NCI-H1105 (cell line): ENCODE measurements at regions not wholly inside any gene's neighbourhood (a gene's known extent, or its start where the extent isn't known, plus 50 kb on each side); places are given as distances from the start of the nearest gene placed in this dataset.
"Not testable (repeated sequence)": the region's sequence is repeated elsewhere in the genome, so short reads cannot be mapped to it uniquely, and the experiment has no call there.

Experiments
- DNase-seq: peaks from one replicate; lab custom pipeline; 2025; lab: John Stamatoyannopoulos, UW

DNA sequence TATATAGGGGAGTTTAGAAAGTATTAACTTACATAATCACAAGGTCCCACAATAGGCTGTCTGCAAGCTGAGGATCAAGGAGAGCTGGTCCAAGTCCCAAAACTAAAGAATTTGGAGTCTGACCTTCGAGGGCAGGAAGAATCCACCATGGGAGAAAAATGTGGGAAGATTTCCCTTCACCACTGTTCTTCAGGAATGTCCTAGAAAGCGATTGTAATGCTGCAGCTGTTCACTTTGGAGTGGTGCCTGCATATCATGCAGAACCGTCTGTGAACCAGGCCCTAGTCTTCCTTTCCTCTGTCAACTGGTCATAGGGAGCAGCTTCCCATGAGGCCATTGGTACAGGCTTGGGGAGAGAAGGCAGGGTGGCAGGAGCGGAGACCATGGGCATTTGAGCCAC, 497.9 kb upstream of the ARPP21 start:
- DNase-seq, result no peak

DNA sequence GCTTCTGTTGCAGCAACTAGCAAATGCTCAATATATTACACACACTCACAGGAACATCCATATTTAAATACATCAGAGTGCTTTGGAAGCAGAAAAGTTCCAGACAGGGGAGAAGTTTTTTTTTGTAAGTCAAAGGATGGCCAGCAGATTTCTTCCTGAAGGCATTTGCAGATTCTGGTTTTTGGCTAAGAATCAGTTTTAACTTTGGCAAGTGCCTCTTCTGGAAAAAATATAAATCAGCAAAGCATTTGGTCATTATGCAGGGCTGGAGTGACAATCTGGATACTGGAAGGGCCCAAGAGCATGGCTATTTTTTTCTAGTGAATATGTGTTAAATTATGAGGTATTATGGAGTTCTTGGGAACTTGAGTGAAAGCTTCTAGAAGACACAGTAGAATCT, 495.3 kb upstream of the ARPP21 start:
- no peak for DNase-seq

DNA sequence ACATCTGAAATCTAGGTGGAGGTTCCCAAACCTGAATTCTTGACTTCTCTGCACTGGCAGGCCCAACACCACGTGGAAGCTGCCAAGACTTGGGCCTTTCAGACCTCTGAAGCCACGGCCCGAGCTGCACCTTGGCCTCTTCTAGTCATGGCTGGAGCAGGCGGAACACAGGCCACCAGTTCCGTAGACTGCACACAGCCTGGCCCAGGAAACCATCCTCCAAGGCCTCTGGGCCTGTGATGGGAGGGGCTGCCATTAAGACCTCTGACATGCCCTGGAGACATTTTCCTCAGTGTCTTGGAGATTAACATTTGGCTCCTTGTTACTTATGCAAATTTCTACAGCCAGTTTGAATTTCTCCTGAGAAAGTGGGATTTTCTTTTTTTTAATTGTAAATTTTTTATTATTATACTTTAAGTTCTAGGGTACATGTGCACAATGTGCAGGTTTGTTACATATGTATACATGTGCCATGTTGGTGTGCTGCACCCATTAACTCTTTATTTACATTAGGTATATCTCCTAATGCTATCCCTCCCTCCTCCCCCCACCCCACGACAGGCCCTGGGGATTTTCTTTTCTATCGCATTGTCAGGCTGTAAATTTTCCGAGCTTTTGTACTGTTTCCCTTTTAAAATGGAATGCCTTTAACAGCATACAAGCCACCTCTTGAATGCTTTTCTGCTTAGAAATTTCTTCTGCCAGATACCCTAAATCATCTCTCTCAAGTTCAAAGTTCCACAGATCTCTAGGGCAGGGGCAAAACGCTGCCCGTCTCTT, 492.9 kb upstream of the ARPP21 start:
- not testable (repeated sequence) for DNase-seq

DNA sequence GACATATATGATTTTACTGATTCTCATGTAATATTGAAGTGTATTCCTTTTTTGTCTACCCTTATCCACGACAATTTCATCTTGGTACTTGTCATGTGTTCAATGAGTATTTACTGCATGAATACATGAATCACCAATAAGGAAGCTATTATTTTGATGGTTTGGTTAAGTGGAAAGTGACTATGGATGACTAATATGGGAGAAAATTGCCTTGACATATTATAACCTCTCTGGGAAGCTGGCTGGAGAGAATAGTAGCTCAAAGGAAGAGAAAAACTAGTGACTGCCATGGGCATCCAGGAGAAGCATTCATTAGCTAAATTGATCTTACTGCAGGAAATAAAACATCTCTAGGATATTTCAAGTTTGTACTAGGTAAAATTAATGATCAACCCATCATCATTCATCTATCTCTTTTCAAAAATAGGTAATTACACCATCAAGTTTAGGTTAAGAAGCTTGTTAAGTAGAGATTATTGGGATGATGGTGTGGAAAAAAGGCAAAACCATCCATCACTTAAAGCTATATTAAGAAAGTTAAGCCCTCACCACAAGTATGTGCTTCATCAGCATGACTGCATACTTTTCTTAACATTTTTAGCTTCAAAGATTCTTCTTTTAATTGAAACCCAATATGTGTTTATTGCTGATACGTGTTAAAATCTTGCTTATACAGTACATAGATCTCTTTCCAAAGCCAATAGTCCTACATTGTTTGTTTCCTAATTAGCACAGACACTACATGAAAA, 455.2 kb upstream of the ARPP21 start:
- DNase-seq, result no peak

DNA sequence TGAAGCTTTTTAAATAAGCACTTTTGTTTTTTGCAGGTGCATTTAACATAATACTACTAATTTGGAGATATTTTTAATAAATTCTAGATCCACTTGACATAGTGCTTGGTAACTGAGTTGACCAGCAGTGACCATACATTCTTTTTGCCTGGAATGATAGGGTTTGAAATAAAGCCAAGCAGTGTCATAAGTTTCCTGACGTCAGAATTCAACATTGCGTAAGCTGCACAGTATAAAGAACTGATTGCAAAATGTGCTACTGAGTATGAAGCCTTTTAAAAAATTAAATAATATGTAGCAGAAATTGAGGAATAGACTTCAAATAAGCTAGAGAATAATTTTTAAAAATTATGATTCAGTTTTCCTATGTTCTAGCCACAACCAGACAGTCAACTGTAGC, 454.6 kb upstream of the ARPP21 start:
- DNase-seq, result no peak

DNA sequence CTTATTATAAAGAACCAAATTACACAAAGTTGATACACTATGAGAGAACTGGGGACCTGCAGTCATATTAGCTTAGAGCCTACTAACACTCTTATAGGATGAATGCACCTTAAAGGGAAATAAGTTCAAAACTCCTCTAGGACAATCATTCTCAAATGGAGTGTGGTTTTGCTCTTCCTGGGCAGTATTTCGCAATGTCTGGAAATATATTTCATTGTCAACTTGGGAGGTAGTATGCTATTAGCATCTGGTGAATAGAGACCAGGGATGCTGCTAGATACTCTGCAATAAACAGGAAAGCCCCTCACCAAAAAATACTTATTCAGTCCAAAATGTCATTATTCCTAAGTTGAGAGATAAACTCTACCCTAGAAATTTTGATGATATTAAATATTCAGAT, 451.4 kb upstream of the ARPP21 start:
- no peak for DNase-seq

DNA sequence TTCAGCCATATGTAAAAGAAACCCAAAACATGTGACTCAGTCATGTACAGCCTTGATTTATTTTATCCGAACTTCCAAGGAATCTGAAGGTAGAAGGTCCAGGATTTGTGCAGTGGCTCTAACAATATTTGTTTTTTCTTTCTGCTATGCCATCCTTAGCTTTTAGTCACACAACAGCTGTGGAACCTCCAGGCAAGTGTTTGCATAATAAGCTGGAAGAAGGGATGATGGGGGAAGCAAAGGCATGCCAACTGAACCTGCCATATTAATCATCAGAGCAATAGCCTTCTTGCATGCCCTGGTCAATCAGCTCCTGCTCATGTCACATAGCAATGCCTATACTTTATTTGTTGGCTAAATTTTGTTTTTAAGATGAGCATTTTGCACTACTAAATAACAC, 444.7 kb upstream of the ARPP21 start:
- DNase-seq, result no peak

DNA sequence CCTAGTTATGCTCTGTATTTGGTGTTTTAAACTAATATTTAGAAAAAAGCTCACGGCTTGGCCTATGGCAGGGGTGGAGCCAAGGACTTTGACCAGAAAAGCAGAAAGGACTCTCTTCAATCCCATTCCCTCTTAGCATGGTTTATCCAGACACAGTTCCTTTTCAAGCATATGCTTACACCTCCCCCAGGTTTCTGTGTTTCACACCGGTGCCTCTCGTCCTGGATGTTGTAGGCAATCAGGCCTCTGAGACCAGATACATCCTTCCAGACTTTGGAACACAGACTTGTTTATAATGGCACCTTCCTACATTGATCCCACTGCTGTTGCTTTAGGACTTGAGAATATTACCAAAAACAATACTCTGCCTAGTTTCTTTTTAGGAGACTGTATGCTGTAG, 440.5 kb upstream of the ARPP21 start:
- no peak for DNase-seq

DNA sequence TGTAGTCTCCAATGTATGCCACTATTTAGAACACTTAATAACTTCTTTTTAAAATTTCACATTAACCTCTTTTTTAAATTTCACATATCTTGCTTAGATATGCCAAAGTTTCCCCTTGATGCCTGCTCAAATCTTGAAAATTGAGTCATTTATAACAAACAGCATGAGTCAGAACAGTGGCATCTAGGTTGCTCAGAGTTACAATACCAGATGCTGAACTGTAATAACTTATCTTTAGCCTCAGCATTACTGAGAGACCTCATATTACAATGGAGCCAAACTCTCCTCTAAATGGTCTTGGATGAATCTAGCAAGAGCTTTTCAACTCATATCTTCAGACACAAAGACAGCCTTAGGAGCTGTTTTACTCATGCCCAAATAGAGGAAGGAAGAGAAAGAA, 439.3 kb upstream of the ARPP21 start:
- no peak for DNase-seq

DNA sequence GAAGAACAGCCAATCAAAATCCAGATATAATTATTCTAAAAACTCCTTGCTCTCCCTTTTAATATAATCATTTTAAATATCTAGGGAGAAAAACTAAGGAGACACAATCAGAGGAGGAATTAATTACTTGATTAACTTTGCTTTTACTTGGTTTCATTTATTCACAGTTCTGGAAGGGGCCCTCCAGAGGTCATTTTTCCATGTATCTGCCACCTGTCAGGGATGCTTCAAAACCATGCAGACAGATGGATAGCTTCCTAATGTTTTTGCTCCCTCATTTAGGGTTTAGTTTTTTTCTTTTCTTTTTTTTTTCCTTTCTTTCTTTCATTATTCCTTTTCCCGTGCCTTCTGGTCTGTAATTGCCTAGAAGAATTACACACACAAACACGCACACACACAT, 438.1 kb upstream of the ARPP21 start:
- DNase-seq, result no peak

DNA sequence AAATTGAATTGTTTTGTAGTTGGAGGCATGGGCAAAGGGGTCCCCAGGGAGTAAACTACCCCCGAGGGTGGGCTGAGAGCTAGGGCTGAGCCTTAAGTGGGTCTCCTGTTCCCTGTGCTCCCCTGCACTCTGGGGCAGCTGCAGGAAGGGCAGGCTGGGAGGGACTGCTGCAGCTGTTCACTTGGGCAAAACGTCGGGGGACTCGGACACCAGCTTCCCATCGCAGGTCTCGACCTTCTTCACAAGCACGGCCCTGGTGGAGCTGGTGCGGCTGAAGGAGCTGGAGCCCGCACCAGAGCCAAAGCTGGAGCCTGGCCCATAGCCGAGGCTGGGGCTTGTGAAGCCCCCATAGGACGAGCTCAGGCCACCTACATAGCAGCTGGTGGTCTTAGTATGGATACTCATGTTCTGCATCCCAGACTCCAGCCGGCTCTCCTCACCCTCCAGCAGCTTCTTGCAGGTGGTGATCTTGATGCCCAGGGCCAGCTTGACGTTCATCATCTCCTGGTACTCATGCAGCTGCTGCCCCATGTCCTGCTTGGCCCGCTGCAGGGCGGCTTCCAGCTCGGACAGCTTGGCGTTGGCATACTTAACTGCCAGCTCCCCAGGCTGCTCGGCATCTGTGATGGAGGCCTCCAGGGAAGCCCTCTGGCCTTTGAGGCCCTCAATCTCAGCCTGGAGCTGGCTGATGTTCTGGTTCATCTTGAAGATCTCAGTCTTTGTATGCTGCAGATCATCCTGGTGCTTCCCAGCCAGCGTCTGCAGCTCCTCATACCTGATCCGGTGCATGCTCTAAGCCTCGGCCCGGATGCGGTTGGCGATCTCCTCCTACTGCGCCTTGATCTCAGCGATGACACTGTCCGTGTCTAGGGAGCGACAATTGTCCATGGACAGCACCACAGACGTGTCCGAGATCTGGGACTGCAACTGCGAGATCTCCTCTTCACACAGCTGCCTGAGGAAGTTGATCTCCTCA, 423.5 kb upstream of the ARPP21 start:
- DNase-seq, result no peak

DNA sequence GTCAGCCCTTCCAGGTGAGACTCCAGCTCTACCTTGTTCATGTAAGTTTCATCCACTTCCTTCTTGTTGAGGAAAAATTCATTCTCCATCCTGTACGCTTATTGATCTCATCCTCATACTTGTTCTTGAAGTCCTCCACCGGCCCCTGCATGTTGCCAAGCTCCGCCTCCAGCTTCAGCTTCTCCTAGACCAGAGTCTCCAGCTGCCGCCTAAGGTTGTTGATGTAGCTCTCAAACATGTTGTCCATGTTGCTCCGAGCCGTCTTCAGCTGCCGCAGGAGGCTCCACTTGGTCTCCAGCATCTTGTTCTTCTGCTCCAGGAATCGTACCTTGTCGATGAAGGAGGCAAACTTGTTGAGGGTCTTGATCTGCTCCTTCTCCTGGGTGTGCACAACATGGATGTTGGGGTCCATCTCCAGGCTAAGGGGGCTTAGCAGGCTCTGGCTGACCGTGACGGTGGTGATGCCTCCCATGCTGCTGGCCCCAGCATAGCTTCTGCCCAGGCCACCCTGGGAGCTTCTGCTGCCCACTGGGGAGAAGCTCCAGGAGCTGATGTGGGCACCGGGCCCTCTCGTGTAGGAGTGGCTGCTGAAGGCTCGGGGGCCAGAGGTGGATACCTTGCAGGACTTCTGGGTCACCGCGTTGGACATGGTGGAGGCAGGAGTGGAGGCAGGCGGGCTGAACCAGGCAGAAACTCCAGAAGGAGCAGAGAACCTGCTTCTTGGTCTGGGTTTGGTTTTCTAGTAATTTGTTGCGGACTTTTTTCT, 422.6 kb upstream of the ARPP21 start:
- DNase-seq, result no peak

DNA sequence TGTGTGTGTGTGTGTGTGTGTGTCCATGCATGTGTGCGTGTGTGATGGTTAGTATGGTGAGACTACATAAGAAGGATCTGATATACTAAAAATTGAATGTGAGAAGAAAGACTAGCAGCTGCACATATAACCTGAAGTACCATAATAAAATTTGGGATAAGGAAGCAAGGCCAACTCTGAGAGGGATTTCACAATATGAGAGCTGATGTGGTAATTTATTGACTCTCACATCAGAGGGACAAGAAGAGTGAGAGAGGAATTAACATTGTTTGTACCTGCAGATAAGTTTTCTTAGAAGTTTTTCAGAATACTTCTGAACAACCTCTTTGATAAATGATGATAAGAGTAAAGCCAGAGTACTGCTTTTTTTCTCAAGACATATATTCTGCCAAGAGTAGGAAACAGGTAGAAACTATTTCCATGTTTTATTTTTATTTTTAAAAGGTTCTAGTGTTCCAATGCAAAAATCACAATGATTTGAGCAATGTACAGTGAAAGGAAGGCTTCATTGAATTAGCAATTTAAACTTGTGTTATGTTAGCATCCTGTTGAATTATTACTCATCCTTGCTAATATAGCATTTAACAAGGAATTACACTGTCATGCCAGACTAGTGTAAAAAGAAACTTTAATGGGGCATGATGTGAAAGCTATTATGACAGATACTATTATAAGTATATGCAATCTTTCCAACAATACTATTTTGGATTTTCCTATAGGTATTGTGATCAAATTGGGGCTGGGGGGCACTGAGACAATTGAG, 415.5 kb upstream of the ARPP21 start:
- no peak for DNase-seq

DNA sequence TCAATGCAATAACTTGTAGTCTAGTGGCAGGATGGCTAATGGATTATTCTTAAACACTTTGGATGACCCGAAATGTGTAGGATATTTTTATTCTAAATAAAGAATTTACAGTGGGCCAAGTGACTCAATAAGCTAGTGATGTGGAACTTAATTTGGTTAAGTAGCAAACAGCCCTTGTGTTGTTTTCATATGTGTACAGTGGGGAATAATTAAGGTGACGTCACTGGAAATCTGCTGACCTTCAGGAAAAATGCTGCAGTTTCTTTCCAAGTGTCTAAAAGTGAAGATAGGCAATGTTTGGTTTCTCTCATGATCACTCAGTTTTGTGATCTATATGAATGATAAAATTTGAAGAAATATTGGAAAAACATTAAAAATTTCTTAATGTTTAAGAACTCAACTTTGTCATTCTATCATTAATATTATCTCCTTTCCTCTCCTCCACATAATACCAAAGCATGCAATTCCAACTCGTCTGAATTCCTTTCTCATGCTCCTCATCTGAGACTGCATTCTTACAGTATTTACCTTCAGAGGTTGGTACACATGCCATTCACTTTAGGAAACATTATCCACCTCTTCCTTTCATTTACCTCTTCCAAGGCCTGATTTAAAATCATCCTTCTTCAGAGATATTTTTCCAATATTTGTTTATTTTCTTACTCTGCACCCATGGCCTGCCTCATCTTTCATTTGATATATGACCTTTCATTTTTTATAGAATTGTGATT, 414.6 kb upstream of the ARPP21 start:
- DNase-seq, result no peak

DNA sequence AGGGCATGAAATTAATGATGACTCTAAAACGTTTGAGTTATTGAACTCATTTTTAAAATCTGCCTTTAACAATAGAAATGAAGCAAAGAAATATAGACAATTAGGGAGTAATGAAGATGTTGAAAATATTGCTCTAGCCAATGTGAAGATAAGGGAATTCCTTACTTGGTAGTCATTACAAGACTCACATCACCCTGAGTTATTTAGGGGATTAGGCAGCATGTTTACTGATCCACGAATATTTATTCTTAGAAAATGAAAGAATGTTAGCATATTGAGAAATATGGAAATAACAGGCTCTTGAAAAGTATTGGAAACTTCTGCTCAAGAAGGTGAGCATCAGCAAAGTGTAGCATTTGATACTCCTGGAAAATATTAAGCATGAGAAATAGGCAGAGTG, 398.1 kb upstream of the ARPP21 start:
- no peak for DNase-seq

DNA sequence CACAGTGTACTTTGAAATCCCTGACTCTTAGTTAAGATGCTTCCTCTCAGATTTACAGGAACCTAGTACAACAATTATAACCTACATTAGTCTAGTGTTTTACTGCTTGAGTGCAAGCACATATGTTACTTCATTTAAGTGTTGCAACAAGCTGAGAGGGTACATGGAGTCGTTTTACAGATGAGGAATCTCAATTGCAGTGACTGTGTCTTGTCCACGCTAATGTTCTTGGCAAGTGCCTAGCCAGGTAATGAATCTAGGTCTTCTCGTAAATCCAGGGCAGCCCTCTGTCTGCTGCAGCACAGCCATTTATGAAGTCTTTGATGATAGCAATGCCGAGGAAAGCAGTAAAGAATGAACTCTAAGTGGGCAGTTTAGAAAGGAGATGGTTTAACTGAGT, 384.4 kb upstream of the ARPP21 start:
- DNase-seq, result no peak

DNA sequence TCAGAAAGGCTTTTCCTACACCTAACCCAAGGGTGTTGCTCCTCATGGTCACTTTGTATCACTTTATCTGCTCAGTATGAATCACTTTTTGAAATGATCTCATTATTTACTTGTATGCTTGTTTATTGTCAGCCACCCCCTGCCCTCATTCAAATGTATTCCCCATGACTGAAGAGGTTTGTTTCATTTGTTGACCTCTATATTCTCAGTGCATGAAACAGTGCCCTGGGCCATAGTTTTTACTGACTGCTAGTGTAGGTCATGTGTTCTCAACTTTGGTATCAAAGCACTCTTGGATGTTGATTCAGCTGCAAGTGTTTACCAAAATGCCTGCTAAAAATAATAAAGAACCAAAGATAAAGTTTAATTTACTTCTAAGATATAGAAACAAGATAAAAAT, 381.7 kb upstream of the ARPP21 start:
- DNase-seq, result no peak

DNA sequence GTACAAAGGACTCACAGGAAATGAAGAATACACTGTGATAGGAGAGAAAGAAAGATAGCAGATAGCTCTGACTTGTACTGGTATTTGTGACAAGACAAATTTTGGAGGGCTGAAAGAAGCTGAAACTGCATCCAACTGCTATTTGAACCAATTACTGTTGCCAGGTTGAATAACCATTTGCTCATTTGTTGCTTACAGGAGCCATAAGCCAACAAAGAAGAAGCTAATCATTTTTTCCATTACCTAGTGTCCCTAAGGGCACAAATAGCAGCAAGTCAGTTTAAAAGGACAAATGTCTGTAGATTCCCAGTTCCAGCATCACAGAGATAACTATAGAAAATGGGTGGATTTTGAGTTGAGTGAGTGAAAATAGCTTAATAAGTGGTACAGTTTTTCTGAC, 376.9 kb upstream of the ARPP21 start:
- no peak for DNase-seq

DNA sequence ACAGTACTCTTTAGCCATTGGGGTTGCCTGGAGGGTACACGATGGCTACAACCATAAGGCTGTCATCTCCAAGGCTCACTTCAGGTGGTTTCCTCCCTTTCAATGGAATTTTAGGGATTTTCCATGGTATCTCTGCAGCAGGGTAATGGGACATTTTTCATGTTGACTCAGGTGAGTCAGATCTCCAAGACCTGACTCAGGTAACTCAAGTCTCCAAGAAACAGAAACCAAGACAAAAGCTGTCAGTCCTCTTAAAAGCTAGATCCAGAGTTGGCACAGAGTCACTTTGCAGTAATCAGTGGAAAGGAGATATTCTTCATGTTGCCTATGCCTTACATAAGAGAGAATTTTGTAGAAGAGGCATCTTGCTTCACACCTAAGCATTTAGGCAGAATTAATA, 375.8 kb upstream of the ARPP21 start:
- no peak for DNase-seq

DNA sequence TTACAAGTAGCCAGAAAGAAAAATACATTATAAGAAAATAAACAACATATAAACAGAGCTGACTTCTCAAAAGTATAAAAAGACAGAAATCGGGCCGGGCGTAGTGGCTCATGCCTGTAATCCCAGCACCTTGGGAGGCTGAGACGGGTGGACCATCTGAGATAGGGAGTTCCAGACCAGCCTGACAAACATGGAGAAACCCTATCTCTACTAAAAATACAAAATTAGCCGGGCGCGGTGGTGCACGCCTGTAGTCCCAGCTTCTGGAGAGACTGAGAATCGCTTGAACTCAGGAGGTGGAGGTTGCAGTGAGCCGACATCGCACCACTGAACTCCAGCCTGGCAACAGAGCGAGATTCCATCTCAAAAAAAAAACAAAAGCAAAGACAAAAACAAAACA, 373.3 kb upstream of the ARPP21 start:
- DNase-seq, result not testable (repeated sequence)
